Central memory CD8-positive, alpha-beta T cell (primary cell): ENCODE measurements at regions not wholly inside any gene's neighbourhood (a gene's known extent, or its start where the extent isn't known, plus 50 kb on each side); places are given as distances from the start of the nearest gene placed in this dataset.
"Not testable (repeated sequence)": the region's sequence is repeated elsewhere in the genome, so short reads cannot be mapped to it uniquely, and the experiment has no call there.

ENCODE experiments used
- ATAC-seq: fragments of 150-1000 bp; cut with Tn5 transposase; replicated peaks from 2 replicates; pipeline ENCODE4 v1.10.0; 2022; ENCODE audit warnings: mild to moderate bottlenecking, moderate FRiP score, moderate number of reproducible peaks; ENCODE audit not compliant: poor library complexity, severe bottlenecking; ENCODE audit errors: extremely low read depth
- DNase-seq, 2 donors: peaks; one replicate each; pipeline ENCODE4 v3.0.0; 2021; ENCODE audit warnings: low spot score in 2 of 2
- H3K27ac Mint-ChIP-seq: one replicate; pipeline ENCODE4 v1.8.0; 2022; ENCODE audit warnings: low read depth, mild to moderate bottlenecking, moderate library complexity, mixed read lengths
- H3K27me3 Mint-ChIP-seq: one replicate; pipeline ENCODE4 v1.8.0; 2022; ENCODE audit warnings: mixed read lengths
- H3K36me3 Mint-ChIP-seq: one replicate; pipeline ENCODE4 v1.8.0; 2022; ENCODE audit warnings: mild to moderate bottlenecking, moderate library complexity, mixed read lengths; ENCODE audit not compliant: insufficient read depth
- H3K4me1 Mint-ChIP-seq: one replicate; pipeline ENCODE4 v1.8.0; 2022; ENCODE audit warnings: mixed read lengths
- H3K4me3 Mint-ChIP-seq: one replicate; pipeline ENCODE4 v1.8.0; 2022; ENCODE audit warnings: mild to moderate bottlenecking, moderate library complexity, mixed read lengths
- H3K9me3 Mint-ChIP-seq: one replicate; pipeline ENCODE4 v1.8.0; 2022; ENCODE audit warnings: mixed read lengths

GRCh38 chr2:33694904-33695303 is 95.8 kb upstream of the FAM98A start:
- Mint-ChIP-seq H3K9me3 (peaks cover 22% of the 10 kb centered on the region), H3K4me3 (no peak overlapping the region), H3K27me3 (peaks cover 61% of the 10 kb centered on the region), H3K36me3 (no peaks in the 10 kb centered on the region), H3K27ac (no peak overlapping the region), H3K4me1 (no peaks in the 10 kb centered on the region)
- ATAC-seq = no peak
- DNase-seq = no peak

- peaks cover 33% of the 10 kb centered on the region for H3K27me3 Mint-ChIP-seq
- not testable (repeated sequence) for H3K4me3 Mint-ChIP-seq, H3K27ac Mint-ChIP-seq, DNase-seq, H3K36me3 Mint-ChIP-seq, ATAC-seq, H3K4me1 Mint-ChIP-seq
- peaks cover 28% of the 10 kb centered on the region for H3K9me3 Mint-ChIP-seq
Observed at GRCh38 chr2:33690686-33691085, 91.6 kb upstream of the FAM98A start.

- Mint-ChIP-seq H3K4me1 (no peaks in the 10 kb centered on the region), H3K9me3 (no peaks in the 10 kb centered on the region), H3K4me3 (no peak overlapping the region), H3K27me3 (peaks cover 36% of the 10 kb centered on the region), H3K36me3 (no peaks in the 10 kb centered on the region), H3K27ac (no peak overlapping the region)
- ATAC-seq (no peak), DNase-seq (no peak)
Observed at GRCh38 chr2:33681364-33681757, 82.3 kb upstream of the FAM98A start.

- H3K27me3 Mint-ChIP-seq = peaks cover 36% of the 10 kb centered on the region
- H3K36me3 Mint-ChIP-seq = no peaks in the 10 kb centered on the region
- ATAC-seq = no peak
- no peak overlapping the region for H3K4me3 Mint-ChIP-seq
- no peak overlapping the region for H3K27ac Mint-ChIP-seq
- no peaks in the 10 kb centered on the region for H3K4me1 Mint-ChIP-seq
- no peak for DNase-seq
- no peaks in the 10 kb centered on the region for H3K9me3 Mint-ChIP-seq
Observed at GRCh38 chr2:33680644-33681363, 81.7 kb upstream of the FAM98A start.

GRCh38 chr2:33678436-33678835 is 79.3 kb upstream of the FAM98A start:
- DNase-seq (no peak), ATAC-seq (no peak)
- Mint-ChIP-seq H3K9me3 (no peaks in the 10 kb centered on the region), H3K27me3 (peaks cover 15% of the 10 kb centered on the region), H3K4me3 (no peak overlapping the region), H3K4me1 (no peaks in the 10 kb centered on the region), H3K27ac (no peak overlapping the region), H3K36me3 (no peaks in the 10 kb centered on the region)

GRCh38 chr2:33673937-33674336 is 74.8 kb upstream of the FAM98A start:
- Mint-ChIP-seq H3K4me1 (no peaks in the 10 kb centered on the region), H3K36me3 (no peaks in the 10 kb centered on the region), H3K9me3 (no peaks in the 10 kb centered on the region), H3K4me3 (no peak overlapping the region), H3K27ac (no peak overlapping the region), H3K27me3 (peaks cover 18% of the 10 kb centered on the region)
- DNase-seq (no peak), ATAC-seq (no peak)

- no peak overlapping the region for H3K27ac Mint-ChIP-seq
- ATAC-seq (no peak), DNase-seq (no peak)
- no peaks in the 10 kb centered on the region for H3K9me3 Mint-ChIP-seq
- H3K36me3 Mint-ChIP-seq = no peaks in the 10 kb centered on the region
- H3K27me3 Mint-ChIP-seq = peaks cover 18% of the 10 kb centered on the region
- no peak overlapping the region for H3K4me3 Mint-ChIP-seq
- H3K4me1 Mint-ChIP-seq = no peaks in the 10 kb centered on the region
Observed at GRCh38 chr2:33672896-33673295, 73.8 kb upstream of the FAM98A start.

- DNase-seq (no peak), ATAC-seq (no peak)
- H3K27me3 Mint-ChIP-seq = peaks cover 18% of the 10 kb centered on the region
- no peaks in the 10 kb centered on the region for H3K9me3 Mint-ChIP-seq
- H3K36me3 Mint-ChIP-seq = no peaks in the 10 kb centered on the region
- H3K4me3 Mint-ChIP-seq = no peak overlapping the region
- H3K4me1 Mint-ChIP-seq = no peaks in the 10 kb centered on the region
- H3K27ac Mint-ChIP-seq = no peak overlapping the region
Observed at GRCh38 chr2:33672389-33672788, 73.3 kb upstream of the FAM98A start.

GRCh38 chr2:33671198-33671597 is 72.1 kb upstream of the FAM98A start:
- Mint-ChIP-seq H3K27ac (no peak overlapping the region), H3K27me3 (peaks cover 18% of the 10 kb centered on the region), H3K4me1 (no peaks in the 10 kb centered on the region), H3K36me3 (no peaks in the 10 kb centered on the region), H3K9me3 (no peaks in the 10 kb centered on the region), H3K4me3 (no peak overlapping the region)
- ATAC-seq (no peak), DNase-seq (no peak)

- Mint-ChIP-seq H3K36me3 (no peaks in the 10 kb centered on the region), H3K4me3 (no peak overlapping the region), H3K4me1 (no peaks in the 10 kb centered on the region), H3K27me3 (peaks cover 18% of the 10 kb centered on the region), H3K9me3 (no peaks in the 10 kb centered on the region), H3K27ac (no peak overlapping the region)
- DNase-seq (no peak), ATAC-seq (no peak)
Observed at GRCh38 chr2:33670392-33670937, 71.4 kb upstream of the FAM98A start.

- ATAC-seq = no peak
- Mint-ChIP-seq H3K4me1 (no peaks in the 10 kb centered on the region), H3K27ac (no peak overlapping the region), H3K4me3 (no peak overlapping the region), H3K36me3 (no peaks in the 10 kb centered on the region), H3K27me3 (peaks cover 18% of the 10 kb centered on the region), H3K9me3 (no peaks in the 10 kb centered on the region)
- no peak for DNase-seq
Observed at GRCh38 chr2:33666879-33667278, 67.8 kb upstream of the FAM98A start.

- Mint-ChIP-seq H3K27ac (no peak overlapping the region), H3K4me3 (no peak overlapping the region), H3K4me1 (no peaks in the 10 kb centered on the region), H3K36me3 (no peaks in the 10 kb centered on the region), H3K27me3 (peaks cover 5% of the 10 kb centered on the region), H3K9me3 (no peaks in the 10 kb centered on the region)
- ATAC-seq = no peak
- DNase-seq = no peak
Observed at GRCh38 chr2:33665039-33665438, 65.9 kb upstream of the FAM98A start.

- Mint-ChIP-seq H3K36me3 (no peaks in the 10 kb centered on the region), H3K4me1 (no peaks in the 10 kb centered on the region), H3K27ac (no peak overlapping the region), H3K27me3 (no peaks in the 10 kb centered on the region), H3K4me3 (no peak overlapping the region), H3K9me3 (no peaks in the 10 kb centered on the region)
- ATAC-seq (no peak), DNase-seq (no peak)
Observed at GRCh38 chr2:33660416-33661123, 61.5 kb upstream of the FAM98A start.
